ENCODE measurements at regions not wholly inside any gene's neighbourhood (a gene's known extent, or its start where the extent isn't known, plus 50 kb on each side); places are given as distances from the start of the nearest gene placed in this dataset.

- TF ChIP-seq, protein P1, sequence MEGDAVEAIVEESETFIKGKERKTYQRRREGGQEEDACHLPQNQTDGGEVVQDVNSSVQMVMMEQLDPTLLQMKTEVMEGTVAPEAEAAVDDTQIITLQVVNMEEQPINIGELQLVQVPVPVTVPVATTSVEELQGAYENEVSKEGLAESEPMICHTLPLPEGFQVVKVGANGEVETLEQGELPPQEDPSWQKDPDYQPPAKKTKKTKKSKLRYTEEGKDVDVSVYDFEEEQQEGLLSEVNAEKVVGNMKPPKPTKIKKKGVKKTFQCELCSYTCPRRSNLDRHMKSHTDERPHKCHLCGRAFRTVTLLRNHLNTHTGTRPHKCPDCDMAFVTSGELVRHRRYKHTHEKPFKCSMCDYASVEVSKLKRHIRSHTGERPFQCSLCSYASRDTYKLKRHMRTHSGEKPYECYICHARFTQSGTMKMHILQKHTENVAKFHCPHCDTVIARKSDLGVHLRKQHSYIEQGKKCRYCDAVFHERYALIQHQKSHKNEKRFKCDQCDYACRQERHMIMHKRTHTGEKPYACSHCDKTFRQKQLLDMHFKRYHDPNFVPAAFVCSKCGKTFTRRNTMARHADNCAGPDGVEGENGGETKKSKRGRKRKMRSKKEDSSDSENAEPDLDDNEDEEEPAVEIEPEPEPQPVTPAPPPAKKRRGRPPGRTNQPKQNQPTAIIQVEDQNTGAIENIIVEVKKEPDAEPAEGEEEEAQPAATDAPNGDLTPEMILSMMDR (IDR thresholded peaks at IDR 0.05; ENCODE audit: control insufficient read depth, insufficient read depth, low read depth, low read length, missing control alignments), result no peak
- DNase-seq (ENCODE audit: low read depth), result no peak
- H3K4me3 ChIP-seq (ENCODE audit: control insufficient read depth, low read depth, low read length), result no peak overlapping the region
Observed at GRCh38 chr2:217293046-217293445, 433.2 kb upstream of the TNP1 start.

DNA sequence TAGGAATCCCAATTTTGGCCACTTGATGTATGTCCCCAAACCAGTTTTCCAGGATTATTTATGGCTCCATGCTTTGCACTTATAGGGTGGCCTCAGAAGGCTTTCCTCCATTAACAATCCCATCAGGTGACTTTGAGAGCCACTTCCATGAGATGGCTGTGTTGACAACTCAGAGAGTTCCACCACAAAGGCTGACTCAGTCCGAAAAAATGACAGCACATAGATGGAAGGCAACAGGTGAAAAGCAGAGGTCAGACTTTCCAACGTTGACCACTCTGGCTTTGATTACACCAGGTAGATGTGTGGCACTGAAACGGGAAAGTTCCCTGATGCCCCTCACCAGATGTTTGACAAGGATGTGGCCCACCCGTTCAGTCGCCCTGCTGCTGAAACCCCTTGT, 431.4 kb upstream of the TNP1 start:
- TF ChIP-seq, protein P1 (IDR thresholded peaks at IDR 0.05; ENCODE audit: control insufficient read depth, insufficient read depth, low read depth, low read length, missing control alignments), result no peak

GRCh38 chr2:217290467-217290866, 430.6 kb upstream of the TNP1 start:
- no peak for DNase-seq (ENCODE audit: low read depth)
- TF ChIP-seq, protein P1 (IDR thresholded peaks at IDR 0.05; ENCODE audit: control insufficient read depth, insufficient read depth, low read depth, low read length, missing control alignments), result no peak
- no peak overlapping the region for H3K4me3 ChIP-seq (ENCODE audit: control insufficient read depth, low read depth, low read length)

More for the DNA sequence above, 431.4 kb upstream of the TNP1 start:
- no peak for DNase-seq (ENCODE audit: low read depth)
- no peak overlapping the region for H3K4me3 ChIP-seq (ENCODE audit: control insufficient read depth, low read depth, low read length)

- TF ChIP-seq, protein P1 (IDR thresholded peaks at IDR 0.05; ENCODE audit: control insufficient read depth, insufficient read depth, low read depth, low read length, missing control alignments), result no peak
- no peak for DNase-seq (ENCODE audit: low read depth)
- no peak overlapping the region for H3K4me3 ChIP-seq (ENCODE audit: control insufficient read depth, low read depth, low read length)
Observed at GRCh38 chr2:217289907-217290280, 430.0 kb upstream of the TNP1 start.

DNA sequence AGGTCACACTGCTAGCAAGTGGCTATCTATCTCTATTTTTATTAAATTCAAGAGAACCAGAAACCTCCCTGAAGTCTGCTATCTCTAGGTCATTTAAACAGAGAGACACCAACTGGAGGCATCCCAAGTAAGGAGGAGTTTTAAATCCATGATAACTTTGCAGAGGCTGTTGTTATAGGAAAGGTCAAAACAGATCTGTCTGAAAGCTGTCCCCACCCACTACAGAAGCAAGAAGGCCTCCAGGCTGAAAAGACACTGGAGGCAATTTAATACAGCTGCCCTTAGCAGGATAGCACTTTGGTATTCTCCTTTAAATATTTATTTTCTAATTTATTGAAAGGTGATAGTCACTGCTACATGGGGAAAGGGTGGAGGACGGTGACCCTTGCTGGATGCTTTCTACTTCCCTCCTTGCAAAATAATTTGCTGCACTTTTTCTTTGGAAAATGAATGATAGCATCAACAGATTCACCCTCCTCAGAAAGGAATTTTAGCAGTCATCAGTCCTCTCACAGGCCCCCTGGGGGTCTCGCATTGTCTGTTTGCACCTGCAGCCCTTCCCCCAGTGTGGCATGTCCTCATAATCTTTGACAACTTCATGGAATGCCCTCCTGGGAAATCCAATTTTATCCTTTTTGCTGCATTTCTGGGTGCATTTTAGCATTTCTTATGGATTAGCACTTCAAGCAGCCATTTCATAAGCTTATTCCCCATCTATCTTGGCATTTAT, 429.5 kb upstream of the TNP1 start:
- DNase-seq (ENCODE audit: low read depth), result no peak
- no peak overlapping the region for H3K4me3 ChIP-seq (ENCODE audit: control insufficient read depth, low read depth, low read length)
- TF ChIP-seq, protein P1 (IDR thresholded peaks at IDR 0.05; ENCODE audit: control insufficient read depth, insufficient read depth, low read depth, low read length, missing control alignments), result no peak

GRCh38 chr2:217288472-217289063, 428.7 kb upstream of the TNP1 start:
- DNase-seq (ENCODE audit: low read depth), result no peak
- no peak overlapping the region for H3K4me3 ChIP-seq (ENCODE audit: control insufficient read depth, low read depth, low read length)
- TF ChIP-seq, protein P1 (IDR thresholded peaks at IDR 0.05; ENCODE audit: control insufficient read depth, insufficient read depth, low read depth, low read length, missing control alignments), result no peak
